ENCODE measurements at regions not wholly inside any gene's neighbourhood (a gene's known extent, or its start where the extent isn't known, plus 50 kb on each side); places are given as distances from the start of the nearest gene placed in this dataset.
A peak's percentile ranks its signal among the peaks of the same experiment; 100 is the strongest.
"Not testable (repeated sequence)": the region's sequence is repeated elsewhere in the genome, so short reads cannot be mapped to it uniquely, and the experiment has no call there.

DNA sequence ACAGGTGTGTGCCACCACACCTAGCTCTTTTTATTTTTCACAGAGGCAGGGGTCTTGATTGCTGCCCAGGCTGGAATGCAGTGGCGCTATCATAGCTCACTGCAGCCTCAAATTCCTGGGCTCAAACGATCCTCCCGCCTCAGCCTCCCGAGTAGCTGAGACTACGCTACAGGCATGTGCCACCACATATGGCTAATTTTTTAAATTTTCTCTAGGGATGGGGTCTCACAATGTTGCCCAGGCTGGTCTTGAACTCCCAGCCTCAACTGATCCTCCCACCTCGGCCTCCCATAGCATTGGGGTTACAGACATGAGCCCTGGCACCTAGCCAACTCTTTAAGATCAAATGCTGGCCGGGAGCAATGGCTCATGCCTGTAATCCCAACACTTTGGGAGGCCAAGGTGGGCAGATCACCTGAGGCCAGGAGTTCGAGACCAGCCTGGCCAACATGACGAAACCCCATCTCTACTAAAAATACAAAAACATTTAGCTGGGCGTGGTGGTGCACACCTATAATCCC, 50.6 kb upstream of the MYL10 start:
- not testable (repeated sequence) for DNase-seq (ENCODE audit: low spot score); ATAC-seq
- intact Hi-C loops (cut with DNase I), result loop anchor here (10.0 kb wide), 1 partner anchor 555 kb away; no protein-coding TSS in a partner anchor

DNA sequence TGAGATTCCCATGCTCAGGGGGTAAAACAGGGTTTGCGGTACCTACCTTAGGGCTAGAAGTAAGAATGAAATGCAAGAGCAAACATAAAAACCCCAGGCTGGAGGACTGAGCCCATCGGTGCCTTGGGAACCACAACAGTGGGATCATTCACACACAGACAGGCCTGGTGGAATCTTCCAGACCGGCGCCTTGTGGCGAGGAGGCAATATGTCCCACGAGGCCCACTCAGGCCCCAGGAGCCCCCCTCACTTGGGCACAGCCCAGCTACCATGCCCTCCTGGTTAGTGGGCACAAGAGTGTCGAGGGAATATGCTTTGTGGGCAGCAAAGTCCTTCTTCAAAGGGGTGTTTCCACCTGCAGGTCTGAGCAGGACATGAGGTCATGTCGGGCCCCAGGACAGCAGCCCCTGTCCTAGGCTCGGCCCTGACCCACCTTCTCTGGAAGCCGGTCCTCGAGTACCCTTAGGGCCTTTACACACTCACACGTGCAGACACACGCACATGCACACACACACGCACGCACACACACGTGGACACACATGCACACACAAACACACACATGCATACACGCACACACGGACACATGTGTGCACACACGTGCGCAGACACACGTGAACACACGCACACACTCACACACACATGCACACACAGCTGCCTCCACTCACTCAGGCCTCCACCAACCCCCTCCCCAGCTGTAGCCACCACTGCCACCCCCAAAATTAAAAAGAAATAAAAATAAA, 51.5 kb upstream of the MYL10 start:
- DNase-seq (ENCODE audit: low spot score) (no peak), ATAC-seq (peak; percentile 18)
- intact Hi-C loops (cut with DNase I), result loop anchor here (10.0 kb wide), 1 partner anchor 554 kb away; no protein-coding TSS in a partner anchor

DNA sequence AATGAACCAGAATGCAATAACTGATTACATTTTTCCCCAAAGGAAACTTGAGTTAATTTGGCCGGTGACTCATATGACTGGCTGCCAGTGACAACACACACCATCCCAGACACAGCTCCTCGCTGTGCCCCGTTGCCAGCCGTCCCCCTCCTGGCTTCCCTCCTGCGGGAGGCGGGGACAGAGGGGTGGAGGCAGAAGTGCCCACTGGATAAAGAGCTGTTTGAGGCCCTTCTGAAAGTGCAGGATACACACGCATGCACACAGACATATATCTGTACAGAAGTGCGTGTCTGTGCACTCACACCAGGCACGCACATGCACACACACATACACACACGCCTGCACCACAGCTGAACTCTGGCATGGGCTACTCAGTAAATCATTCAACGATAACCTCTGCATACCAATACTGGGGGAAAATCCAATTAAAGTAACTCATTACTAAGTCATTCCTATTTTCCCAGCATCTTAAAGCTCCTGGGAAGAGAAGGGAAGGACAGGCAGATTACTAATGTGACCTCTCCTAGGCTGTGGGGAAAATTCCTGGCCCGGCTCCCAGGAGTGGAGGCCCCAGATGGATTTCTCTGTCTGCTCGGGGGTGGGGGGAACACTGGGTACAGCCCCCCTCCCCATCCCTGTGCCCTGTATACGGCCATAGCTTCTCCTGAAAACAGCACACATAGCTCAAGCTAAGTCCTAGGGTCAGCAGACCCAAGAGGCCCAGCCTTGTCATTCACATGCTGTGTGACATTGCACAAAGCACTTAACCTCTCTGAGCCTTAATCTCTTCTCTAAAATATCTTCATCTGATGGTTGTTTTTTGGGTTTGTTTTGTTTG, 52.3 kb upstream of the MYL10 start:
- intact Hi-C loops (cut with DNase I), result loop anchor here (10.0 kb wide), 1 partner anchor 553 kb away; no protein-coding TSS in a partner anchor
- DNase-seq (ENCODE audit: low spot score) (no peak), ATAC-seq (peak; percentile 84)

DNA sequence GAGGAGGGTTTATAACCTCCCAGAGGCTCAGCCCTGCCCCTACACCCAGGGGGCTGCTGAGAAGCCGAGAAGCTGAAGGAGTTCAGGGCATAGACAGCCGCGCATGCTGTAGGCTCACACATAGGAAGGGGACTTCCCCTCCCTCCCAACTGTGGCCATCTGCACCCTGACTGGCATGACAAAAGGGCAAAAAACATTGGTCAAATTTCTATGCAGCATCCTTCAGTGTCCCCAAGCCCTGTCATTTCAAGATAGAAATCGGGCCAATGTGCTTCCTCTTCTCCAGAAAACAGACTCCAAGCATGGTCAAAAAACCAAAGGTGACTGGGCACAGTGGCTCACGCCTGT, 55.9 kb upstream of the MYL10 start:
- intact Hi-C loops (cut with DNase I), result loop anchor here (10.0 kb wide), 1 partner anchor 550 kb away; no protein-coding TSS in a partner anchor
- no peak for ATAC-seq
- no peak for DNase-seq (ENCODE audit: low spot score)

DNA sequence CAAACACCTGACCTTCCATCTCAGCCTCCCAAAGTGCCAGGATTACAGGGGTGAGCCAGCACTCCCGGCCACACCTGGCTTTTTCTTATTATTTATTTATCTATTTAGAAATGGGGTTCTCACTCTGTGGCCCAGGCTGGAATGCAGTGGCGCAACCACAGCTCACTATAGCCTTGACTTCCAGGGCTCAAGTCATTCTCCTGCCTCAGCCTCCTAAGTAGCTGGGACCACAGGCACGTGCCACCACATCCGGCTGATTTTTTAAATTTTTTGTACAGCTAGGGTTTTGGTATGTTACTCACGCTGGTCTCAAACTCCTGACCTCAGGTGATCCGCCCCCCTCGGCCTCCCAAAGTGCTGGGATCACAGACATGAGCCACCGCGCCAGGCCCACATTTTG, 56.9 kb upstream of the MYL10 start:
- intact Hi-C loops (cut with DNase I), result loop anchor here (10.0 kb wide), 1 partner anchor 549 kb away; no protein-coding TSS in a partner anchor
- DNase-seq (ENCODE audit: low spot score) (no peak), ATAC-seq (no peak)

DNA sequence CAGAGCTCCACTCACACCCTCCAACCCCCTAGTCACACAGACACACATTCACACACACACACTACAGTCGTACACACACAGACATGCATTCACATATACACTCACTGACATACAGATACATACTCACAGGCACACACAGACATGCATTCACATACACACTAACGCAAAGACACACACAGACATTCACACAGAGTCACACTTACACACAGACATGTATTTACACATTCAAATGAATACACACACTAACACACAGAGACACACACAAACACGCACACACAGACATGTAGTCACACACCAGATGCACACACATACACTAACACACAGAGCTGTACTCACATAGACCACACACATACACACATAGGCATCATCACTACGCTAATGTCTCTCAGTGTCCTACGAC, 58.0 kb upstream of the MYL10 start:
- intact Hi-C loops (cut with DNase I), result loop anchor here (10.0 kb wide), 1 partner anchor 548 kb away; no protein-coding TSS in a partner anchor
- DNase-seq (ENCODE audit: low spot score) (no peak), ATAC-seq (no peak)

DNA sequence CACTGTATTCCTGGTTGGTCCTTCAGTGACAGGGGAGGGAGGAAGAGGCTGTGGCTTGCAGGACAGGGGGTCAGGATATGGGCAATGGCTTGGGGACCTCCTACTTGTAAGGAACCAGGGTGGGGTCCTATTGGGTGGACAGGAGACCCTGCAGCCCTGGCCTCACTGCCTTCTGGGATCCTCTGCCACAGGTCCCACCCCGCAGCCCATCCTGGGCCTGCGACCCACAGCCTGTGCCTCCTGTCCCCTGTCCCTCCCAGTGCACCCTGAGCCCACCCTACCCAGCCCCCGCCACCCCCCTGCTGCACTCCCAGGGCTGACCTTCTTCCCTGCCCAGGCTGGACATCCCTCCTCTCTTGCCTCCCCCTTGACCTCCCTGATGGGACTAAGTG, 58.7 kb upstream of the MYL10 start:
- no peak for DNase-seq (ENCODE audit: low spot score)
- no peak for ATAC-seq
- intact Hi-C loops (cut with DNase I), result loop anchor here (10.0 kb wide), 1 partner anchor 547 kb away; no protein-coding TSS in a partner anchor

DNA sequence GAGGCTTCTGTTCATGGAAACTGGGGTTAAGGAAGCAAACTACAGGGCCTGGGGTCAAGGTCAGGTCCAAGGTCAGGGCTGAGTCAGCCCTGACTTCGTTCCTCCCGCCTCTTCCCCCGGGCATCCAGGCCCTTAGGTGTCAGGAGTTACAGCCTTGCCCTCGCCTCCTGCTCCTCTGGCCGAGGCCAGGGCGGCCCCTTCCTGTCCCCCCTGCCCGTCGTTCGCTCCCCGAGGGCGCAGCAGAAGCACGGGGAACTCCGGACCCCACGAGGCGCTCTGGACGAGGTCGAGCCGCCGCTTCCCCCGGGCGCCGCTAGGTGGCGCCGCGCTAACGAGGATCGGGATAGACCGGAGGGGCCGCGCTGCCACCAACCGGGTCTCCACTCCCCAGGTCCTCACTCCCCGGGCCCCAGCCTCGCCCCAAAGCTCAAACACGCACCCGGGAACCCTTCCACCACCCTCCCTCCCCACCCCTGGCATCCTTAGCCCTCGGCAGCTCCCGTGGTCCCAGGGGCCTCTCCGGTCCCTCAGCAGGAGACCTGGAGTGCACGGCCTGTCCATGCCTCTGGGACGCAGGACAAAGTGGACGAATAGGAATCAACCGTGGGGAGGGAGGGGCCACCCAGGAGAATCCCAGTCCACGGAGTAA, 59.2 kb upstream of the MYL10 start:
- intact Hi-C loops (cut with DNase I), result loop anchor here (10.0 kb wide), 1 partner anchor 546 kb away; no protein-coding TSS in a partner anchor
- ATAC-seq, result peak; percentile 93
- DNase-seq (ENCODE audit: low spot score), result peak; percentile 92

DNA sequence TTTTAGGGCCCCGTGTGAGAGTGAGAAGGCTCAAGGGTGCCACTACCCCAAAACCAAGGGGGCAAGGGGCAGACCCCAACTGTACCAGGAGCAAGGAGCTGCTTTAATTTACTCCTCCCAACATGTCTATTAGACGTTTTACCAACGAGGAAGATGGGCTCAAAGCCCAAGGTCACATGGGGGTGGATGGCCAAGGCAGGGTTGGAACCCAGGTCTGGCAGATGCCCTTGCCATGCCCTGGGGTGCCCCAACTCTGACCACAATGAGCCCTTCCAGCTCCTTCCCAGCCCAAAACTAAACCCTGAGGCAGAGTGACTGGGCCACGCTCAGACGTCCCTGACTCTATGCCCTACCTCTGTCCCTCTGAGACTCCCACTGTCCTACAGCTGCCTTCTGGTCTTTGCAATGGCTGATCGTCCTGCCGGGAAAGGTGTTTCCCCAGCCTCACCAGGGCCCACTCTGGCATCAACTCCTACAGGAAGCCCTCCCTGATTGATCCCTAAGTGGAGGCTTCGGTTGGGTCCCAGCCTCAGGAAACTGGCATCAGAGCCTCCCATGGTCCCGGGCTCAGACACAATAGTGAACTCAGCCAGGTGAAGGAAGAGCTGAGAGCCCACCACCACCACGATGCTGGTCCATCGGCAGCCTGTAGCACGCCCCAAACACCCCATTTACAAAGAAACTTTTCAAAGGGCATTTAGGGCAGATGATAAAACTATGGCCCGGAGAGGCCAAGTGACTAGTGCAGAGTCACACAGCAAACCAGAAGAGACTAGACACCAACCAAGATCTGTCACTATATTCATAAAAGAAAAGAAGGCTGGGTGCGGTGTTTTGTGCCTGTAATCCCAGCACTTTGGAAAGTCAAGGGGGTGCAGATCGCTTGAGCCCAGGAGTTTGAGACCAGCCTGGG, 60.2 kb upstream of the MYL10 start:
- no peak for ATAC-seq
- intact Hi-C loops (cut with DNase I), result loop anchor here (10.0 kb wide), 1 partner anchor 546 kb away; no protein-coding TSS in a partner anchor
- DNase-seq (ENCODE audit: low spot score), result no peak

DNA sequence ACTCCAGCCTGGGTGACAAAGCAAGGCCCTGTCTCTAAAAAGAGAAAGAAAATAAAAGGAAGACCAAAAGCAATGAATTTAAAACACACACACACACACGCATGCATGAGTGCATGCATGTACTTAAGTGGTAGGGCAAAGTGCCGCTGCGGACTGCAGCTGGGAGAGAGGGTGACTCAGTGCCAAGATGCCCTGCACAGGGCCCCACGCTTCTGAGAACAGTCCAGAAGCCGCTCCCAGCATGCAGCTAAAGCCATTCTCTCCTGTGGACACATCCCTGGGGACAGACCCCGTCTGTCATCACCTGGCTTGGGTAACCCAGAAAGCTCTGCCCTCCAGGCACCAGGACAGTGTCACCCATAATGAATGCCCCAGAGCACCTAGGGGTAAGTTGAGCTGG, 61.0 kb upstream of the MYL10 start:
- intact Hi-C loops (cut with DNase I), result loop anchor here (10.0 kb wide), 2 partner anchors 125 to 585 kb away; partner anchors contain the start of gene CUX1
- no peak for ATAC-seq
- DNase-seq (ENCODE audit: low spot score), result no peak

DNA sequence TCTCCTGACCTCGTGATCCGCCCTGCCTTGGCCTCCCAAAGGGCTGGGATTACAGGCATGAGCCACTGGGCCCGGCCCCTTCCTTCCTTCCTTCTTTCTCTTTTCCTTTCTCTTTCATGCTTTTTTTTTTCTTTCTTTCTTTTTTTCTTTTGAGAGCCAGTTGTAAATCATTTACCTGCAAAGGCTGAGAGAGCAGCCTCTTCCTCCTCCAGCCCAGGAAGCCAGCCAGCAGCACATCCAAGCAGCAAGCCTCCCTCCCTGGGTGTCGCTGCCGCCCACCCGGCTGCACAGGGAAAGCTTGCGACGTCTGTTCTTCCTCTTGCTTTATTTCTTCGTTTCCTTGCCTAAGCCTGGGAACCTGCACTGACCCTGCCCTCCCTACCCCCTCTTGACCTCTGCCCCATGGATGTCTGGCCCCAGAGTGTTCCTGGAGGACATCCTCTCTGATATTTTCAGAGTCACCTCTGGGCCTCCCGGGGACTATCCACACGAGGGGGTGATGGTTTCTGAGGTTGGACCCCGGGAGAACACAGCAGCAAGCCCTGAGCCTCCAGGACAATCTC, 62.8 kb upstream of the MYL10 start:
- no peak for ATAC-seq
- intact Hi-C loops (cut with DNase I), result loop anchor here (10.0 kb wide), 2 partner anchors 123 to 583 kb away; partner anchors contain the start of gene CUX1
- DNase-seq (ENCODE audit: low spot score), result no peak

DNA sequence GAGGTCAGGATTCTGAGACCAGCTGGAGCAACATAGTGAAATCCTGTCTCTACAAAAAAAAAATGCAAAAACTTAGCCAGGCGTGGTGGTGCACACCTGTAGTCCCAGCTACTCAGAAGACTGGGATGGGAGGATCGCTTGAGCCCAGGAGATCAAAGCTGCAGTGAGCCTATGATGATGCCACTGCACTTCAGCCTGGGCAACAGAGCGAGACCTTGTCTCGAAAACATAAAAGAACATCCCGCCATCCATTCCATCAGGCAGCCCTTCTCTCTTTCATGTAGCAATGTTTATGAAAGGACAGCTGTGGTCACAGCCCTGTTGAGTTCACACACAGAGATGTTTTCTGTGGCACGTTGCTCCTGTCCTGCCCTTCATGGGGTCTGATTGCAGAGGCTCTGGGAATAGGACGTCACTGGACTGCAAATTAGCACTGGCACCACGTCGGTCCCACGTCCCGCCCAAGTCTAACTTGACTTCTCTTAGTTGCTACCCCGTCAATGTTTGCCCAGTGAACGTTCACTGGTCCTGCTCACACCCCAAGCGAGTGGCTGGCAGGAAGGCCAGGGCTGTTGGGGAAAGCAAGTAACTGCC, 64.5 kb upstream of the MYL10 start:
- DNase-seq (ENCODE audit: low spot score) (no peak), ATAC-seq (no peak)
- intact Hi-C loops (cut with DNase I), result loop anchor here (10.0 kb wide), 2 partner anchors 121 to 581 kb away; partner anchors contain the start of gene CUX1

DNA sequence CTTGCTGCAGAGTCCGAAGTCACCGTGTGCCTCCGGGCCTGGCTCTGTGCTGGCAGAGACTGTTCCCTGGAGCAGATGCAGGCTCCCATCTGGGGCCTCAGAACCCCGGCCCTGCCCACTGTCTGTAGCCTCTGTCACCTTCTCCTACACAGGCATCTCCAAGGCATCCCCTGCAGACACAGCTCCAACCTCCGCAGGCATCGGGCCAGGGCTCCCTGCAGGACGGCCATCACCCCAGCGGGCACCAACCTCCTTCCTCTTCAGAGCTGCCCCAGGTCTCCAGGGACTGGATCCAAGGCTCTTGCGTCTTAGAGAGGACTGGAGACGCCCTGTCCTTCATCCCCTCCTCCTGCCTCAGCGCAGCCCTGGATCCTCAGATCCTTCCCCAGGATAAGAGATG, 69.9 kb upstream of the MYL10 start:
- DNase-seq (ENCODE audit: low spot score) (no peak), ATAC-seq (no peak)
- intact Hi-C loops (cut with DNase I), result loop anchor here (10.0 kb wide), 2 partner anchors 116 to 576 kb away; partner anchors contain the start of gene CUX1

DNA sequence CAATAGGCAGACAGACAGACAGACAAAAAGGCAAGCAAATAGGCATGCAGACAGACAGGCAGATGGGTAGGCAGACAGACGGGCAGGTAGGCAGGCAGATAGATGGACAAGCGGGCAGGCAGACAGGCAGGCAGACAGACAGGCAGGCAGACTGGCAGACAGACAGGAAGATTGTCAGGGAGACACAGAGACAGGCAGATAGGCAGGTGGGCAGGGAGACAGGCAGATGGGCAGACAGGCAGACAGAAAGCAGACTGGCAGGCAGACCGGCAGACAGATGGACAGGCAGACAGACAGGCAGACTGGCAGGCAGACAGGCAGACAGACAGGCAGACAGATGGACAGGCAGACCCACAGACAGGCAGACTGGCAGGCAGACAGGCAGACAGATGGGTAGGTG, 70.3 kb upstream of the MYL10 start:
- DNase-seq (ENCODE audit: low spot score) (no peak), ATAC-seq (no peak)
- intact Hi-C loops (cut with DNase I), result loop anchor here (10.0 kb wide), 2 partner anchors 115 to 575 kb away; partner anchors contain the start of gene CUX1

DNA sequence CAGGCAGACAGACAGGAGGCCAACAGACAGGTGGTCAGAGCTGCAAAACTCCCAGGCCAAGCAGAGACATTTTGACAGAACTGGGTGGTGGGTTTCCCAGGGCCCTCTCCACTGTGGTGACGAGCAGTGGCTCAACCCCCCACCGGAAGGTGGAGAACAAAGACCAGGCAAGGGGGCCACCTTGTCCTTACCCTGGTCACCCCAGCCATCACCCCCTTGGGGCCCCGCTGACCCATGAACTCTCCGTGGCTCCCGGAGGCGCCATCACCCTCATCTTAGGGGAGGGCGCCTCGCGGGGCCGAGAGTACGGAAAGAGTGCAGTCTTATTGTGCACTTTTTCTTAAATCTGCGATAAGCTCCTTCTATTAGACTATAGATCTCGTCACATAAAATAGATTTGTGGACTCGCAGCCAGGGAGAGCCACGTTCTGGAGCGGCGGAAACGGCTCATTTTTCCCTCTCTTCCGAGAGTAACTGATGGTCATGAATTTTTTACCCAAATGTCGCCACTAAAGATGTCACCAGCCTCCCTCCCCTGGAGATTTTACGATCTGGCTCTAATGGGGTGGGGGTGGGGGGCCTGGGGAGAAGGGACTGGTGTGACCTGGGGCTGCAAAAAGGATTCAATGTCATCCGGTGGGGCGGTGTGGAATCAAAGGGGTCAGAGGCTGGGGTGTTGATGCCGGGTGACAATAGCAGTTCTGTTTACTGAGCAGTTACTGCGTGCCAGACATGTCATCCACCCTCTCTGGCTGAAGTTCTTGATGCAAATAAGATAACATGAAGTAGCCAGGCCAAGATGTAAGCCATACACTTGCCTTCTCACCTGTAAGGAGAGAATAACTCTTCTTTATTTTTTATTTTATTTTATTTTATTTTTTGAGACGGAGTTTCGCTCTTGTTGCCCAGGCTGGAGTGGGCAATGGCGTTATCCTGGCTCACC, 71.1 kb upstream of the MYL10 start:
- ATAC-seq (no peak), DNase-seq (ENCODE audit: low spot score) (no peak)
- intact Hi-C loops (cut with DNase I), result loop anchor here (10.0 kb wide), 2 partner anchors 115 to 575 kb away; partner anchors contain the start of gene CUX1
